ENCODE measurements at regions not wholly inside any gene's neighbourhood (a gene's known extent, or its start where the extent isn't known, plus 50 kb on each side); places are given as distances from the start of the nearest gene placed in this dataset.

DNA sequence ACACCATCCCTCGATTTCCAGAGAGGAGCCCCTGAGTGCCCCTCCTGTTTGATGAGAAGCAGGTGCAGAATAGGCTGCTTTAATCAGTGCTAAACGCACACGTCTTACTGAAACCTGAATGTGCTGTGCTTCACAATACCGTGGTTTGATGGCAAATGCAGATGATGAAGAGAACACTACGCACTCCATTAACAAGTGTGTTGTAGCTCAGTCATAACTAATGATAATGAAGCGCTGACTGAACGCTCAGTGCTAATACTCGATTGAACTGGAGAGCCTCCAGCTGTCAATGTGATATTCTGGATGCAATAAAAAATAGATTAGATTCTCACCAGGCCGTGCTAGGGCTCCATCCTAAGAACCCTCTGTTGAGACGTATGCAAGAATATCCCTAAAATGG, 279.7 kb upstream of the PLPP4 start:
- TF ChIP-seq CTCF (IDR thresholded peaks at IDR 0.05) = no peak
- TF ChIP-seq EZH2 (IDR thresholded peaks at IDR 0.05; ENCODE audit: borderline replicate concordance, insufficient read depth, low read depth, low read length, poor library complexity, severe bottlenecking) = no peak
